ENCODE measurements at regions not wholly inside any gene's neighbourhood (a gene's known extent, or its start where the extent isn't known, plus 50 kb on each side); places are given as distances from the start of the nearest gene placed in this dataset.
A peak's percentile ranks its signal among the peaks of the same experiment; 100 is the strongest.

DNA sequence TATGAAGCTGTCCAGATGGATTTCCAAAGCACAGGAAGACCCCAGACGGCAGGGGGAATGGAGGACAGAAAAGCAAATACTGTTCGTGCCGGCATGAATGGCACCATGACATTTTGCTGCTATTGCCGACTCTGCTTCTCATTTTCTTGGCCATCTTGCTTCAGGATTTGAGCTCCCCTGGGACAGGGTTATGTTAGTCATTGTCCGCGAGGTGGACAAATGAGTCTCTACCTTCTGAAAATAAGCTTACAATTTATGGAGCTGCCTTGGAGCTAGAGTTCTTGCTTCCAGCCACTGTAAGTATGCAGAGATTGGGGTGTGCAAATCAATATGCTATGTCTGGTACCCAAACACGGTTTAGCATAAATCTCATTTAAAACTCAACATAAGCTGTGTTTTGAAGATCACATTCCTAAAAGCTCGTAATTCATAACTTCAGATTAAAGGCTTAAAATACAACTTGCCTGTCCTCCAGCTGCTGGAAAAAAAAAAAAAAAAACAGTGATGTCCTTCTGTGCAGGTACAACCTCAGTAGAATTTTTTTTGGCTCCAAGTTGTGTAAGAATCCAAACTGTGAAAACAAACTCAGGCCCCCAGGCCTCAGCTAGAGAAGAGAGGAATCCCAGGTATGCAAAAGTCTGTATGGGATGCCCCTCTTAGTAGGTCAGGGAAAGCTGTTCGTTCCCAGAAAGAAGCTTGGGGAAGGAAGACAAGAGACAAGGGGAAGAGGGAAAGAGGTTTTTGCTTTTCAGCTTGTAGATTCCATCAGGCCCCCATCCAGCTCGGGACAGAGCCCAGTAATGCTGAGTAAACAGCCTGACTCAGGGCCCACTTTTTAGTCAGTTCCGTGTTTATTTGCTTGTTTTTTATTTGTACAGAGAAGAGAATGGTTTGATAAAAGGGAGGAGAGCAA, 184.2 kb upstream of the FOXA2 start:
- H3K4me3 ChIP-seq (ENCODE audit: low read depth, low read length): no peak overlapping the region
- DNase-seq (ENCODE audit: low read depth, low spot score): no peak
- TF ChIP-seq, protein P1, sequence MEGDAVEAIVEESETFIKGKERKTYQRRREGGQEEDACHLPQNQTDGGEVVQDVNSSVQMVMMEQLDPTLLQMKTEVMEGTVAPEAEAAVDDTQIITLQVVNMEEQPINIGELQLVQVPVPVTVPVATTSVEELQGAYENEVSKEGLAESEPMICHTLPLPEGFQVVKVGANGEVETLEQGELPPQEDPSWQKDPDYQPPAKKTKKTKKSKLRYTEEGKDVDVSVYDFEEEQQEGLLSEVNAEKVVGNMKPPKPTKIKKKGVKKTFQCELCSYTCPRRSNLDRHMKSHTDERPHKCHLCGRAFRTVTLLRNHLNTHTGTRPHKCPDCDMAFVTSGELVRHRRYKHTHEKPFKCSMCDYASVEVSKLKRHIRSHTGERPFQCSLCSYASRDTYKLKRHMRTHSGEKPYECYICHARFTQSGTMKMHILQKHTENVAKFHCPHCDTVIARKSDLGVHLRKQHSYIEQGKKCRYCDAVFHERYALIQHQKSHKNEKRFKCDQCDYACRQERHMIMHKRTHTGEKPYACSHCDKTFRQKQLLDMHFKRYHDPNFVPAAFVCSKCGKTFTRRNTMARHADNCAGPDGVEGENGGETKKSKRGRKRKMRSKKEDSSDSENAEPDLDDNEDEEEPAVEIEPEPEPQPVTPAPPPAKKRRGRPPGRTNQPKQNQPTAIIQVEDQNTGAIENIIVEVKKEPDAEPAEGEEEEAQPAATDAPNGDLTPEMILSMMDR (IDR thresholded peaks at IDR 0.05; ENCODE audit: low read depth, low read length): no peak
- in situ Hi-C loops (cut with HindIII; ENCODE audit: low sequenced_read_pairs): no loop called here

DNA sequence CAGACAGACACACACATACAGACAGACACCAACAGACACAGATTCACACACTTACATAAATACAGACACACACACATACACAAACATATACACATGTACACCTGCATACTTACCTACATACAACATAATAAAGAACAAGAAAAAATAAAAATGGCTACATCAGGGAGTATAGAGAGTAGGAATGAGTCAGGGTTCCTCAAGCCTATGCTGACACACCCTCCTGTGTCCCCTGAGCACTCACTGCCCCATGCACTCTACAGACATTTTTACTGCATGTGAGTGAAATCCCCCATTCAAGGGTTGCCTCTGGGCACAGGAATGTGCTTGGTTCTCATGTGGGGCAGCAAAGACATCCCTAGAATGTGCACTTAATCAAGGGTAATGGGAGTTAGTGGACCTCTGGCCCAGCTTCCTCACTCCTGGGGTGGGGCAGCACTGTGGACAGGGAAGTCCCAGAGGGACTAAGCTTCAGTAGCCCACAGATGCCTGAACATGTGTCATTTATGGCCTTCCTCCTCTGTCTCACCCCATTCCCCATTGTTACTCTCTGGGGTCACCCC, 185.9 kb upstream of the FOXA2 start:
- TF ChIP-seq, protein P1 (IDR thresholded peaks at IDR 0.05; ENCODE audit: low read depth, low read length): no peak
- DNase-seq (ENCODE audit: low read depth, low spot score): no peak
- in situ Hi-C loops (cut with HindIII; ENCODE audit: low sequenced_read_pairs): no loop called here
- no peak overlapping the region for H3K4me3 ChIP-seq (ENCODE audit: low read depth, low read length)

DNA sequence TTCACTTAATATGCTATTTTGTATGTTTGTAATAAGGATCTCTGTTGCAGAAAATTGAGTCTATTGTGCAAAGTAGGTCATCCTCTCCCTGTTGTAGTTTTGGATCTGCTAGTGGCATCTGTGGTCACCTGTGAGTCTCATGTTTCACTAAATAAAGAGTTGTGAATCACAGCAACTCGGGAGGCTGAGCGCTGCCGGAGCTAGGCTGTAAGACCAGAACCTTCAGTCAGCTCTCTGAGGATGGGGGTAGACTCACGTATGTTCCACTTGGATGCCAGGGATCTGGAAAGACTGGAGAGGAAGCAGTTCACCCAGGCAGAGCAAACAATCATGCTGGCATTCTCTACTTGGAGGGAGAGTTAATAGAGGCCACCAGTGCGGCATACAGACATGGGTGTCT, 187.3 kb upstream of the FOXA2 start:
- in situ Hi-C loops (cut with HindIII; ENCODE audit: low sequenced_read_pairs): no loop called here

DNA sequence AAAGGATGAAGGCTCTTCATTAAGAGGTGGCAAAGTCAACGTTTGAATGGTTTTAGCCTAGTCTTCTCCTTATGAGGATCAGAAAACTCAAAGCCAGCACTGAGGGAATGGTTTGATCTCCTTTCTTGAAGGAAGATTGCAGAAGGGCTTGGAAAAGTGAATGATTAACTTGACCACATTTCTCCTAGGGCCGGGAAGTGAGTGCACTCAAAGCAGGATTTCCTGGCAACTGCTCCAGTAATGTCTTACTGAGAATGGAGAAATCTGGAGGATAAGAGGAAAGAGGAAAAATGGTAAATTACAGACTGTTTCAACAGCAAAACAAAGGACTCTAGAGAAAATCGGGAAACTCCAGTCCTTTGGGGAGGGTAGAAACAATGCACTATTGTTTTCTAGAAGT, 189.0 kb upstream of the FOXA2 start:
- no peak for DNase-seq (ENCODE audit: low read depth, low spot score)
- H3K4me3 ChIP-seq (ENCODE audit: low read depth, low read length): no peak overlapping the region
- TF ChIP-seq, protein P1 (IDR thresholded peaks at IDR 0.05; ENCODE audit: low read depth, low read length): no peak
- in situ Hi-C loops (cut with HindIII; ENCODE audit: low sequenced_read_pairs): no loop called here

More for the DNA sequence above, 187.3 kb upstream of the FOXA2 start:
- TF ChIP-seq, protein P1 (IDR thresholded peaks at IDR 0.05; ENCODE audit: low read depth, low read length): no peak
- no peak for DNase-seq (ENCODE audit: low read depth, low spot score)
- no peak overlapping the region for H3K4me3 ChIP-seq (ENCODE audit: low read depth, low read length)

DNA sequence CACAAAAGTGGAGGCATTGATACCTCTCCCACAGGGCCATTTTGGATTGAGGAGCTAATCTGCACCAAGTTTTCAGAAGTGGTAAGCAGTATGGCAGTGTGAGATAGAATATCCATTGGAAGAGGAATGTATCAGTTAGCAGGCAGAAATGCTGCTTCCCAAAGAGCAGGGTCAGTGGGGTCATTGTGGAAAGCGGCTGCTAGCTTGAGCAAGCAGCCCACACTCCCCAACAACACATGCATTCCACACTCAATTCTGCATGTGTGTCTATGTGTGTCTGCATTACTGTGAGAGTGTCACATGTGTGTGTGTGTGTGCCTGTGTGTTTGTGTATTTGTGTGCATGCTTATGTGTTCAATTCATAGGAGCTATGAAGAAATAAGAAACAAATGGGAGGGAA, 190.9 kb upstream of the FOXA2 start:
- H3K4me3 ChIP-seq (ENCODE audit: low read depth, low read length): no peak overlapping the region
- in situ Hi-C loops (cut with HindIII; ENCODE audit: low sequenced_read_pairs): no loop called here
- TF ChIP-seq, protein P1 (IDR thresholded peaks at IDR 0.05; ENCODE audit: low read depth, low read length): no peak
- no peak for DNase-seq (ENCODE audit: low read depth, low spot score)

DNA sequence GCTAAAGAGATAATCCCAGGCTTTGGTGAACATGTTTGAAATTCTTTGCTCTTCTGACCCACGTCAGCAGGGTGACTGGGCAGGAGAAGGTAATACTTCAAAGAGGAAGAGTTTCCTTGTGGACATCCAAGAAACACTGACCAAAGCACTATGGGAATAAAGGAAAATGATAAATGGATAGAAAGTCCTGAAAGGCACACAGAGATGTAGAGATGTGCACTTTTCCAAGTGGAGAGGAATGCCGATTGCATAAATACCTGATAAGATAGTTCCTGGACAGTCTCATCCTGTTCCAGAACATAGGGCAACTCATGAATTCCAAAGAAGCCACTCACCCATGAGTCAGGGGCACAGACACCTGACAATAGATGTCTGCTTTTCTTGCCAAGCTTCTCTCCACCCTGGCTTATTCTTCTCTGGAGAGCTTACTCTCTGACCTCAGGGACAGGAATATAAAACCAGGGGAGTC, 191.3 kb upstream of the FOXA2 start:
- in situ Hi-C loops (cut with HindIII; ENCODE audit: low sequenced_read_pairs): no loop called here
- no peak overlapping the region for H3K4me3 ChIP-seq (ENCODE audit: low read depth, low read length)
- peak; percentile 23 for DNase-seq (ENCODE audit: low read depth, low spot score)
- TF ChIP-seq, protein P1 (IDR thresholded peaks at IDR 0.05; ENCODE audit: low read depth, low read length): no peak

Data from astrocyte of the spinal cord (primary cell).